Endothelial cell of umbilical vein (primary cell): ENCODE measurements at regions not wholly inside any gene's neighbourhood (a gene's known extent, or its start where the extent isn't known, plus 50 kb on each side); places are given as distances from the start of the nearest gene placed in this dataset.

Experiments used
- BruUV-seq: library from RNA; stranded (reverse); fragments of 400-500 nt; replicated peaks from 2 replicates; lab custom pipeline; 2021; lab: Mats Ljungman, UMichigan
- CTCF ChIA-PET: fragments of 300-600, 350-600 bp; sonication (Branson Sonifier 250); formaldehyde crosslinking; loops from one replicate; lab custom pipeline; 2021; ENCODE audit warnings: antibody characterized with exemption, inconsistent platforms; lab: Charles Lee
- POLR2A ChIA-PET: fragments of 300-600, 350-600 bp; sonication (Branson Sonifier 250); formaldehyde crosslinking; loops from one replicate; lab custom pipeline; 2021; ENCODE audit warnings: antibody characterized with exemption, inconsistent platforms; lab: Charles Lee
- DNase-seq: peaks from one replicate; pipeline ENCODE4 v3.0.0-alpha.2; 2011; ENCODE audit warnings: low read depth, low spot score
- FAIRE-seq: peaks from 2 replicates; lab custom pipeline; 2011; peaks lifted over from hg19 to GRCh38; lab: Jason Lieb, UNC
- H2AFZ ChIP-seq: 2 replicates; pipeline ENCODE4 v1.6.0; 2012; ENCODE audit warnings: low read depth, low read length, control low read depth, inconsistent platforms
- H3K27ac ChIP-seq: 2 replicates; pipeline ENCODE4 v1.5.1; 2011; ENCODE audit warnings: low read depth, mild to moderate bottlenecking, control low read depth, low read length, moderate library complexity; ENCODE audit not compliant: insufficient read depth
- H3K27me3 ChIP-seq, 2 experiments: 2 replicates each; pipeline versions ENCODE4 v1.6.0 to v1.6.1; 2011; ENCODE audit warnings: low read length in 2 of 2, mixed read lengths in 1 of 2; ENCODE audit not compliant: control insufficient read depth in 2 of 2, insufficient read depth in 2 of 2
- H3K36me3 ChIP-seq, 2 experiments: 2 replicates in 1 of 2; 3 replicates in 1 of 2; pipeline ENCODE4 v1.5.1; 2011; ENCODE audit warnings: low read length in 2 of 2, mild to moderate bottlenecking in 1 of 2, moderate library complexity in 1 of 2; ENCODE audit not compliant: control insufficient read depth in 2 of 2, insufficient read depth in 2 of 2; ENCODE audit errors: extremely low read depth in 1 of 2
- H3K4me1 ChIP-seq: 3 replicates; pipeline ENCODE4 v1.5.1; 2011; ENCODE audit warnings: mild to moderate bottlenecking, low read length; ENCODE audit not compliant: control insufficient read depth, insufficient read depth; ENCODE audit errors: extremely low read depth
- H3K4me2 ChIP-seq: 2 replicates; pipeline ENCODE4 v1.6.1; 2011; ENCODE audit warnings: low read length, control low read depth, mixed read lengths; ENCODE audit not compliant: insufficient read depth
- H3K4me3 ChIP-seq, 3 experiments: fragments of 200-600 bp in 1 of 3; sonication (generic), shearing (Covaris generic) in 1 of 3; replicated peaks in 1 of 3; 2 replicates each; pipeline ENCODE4 v1.5.1; 2011 to 2016; ENCODE audit warnings: control low read depth in 3 of 3, low read length in 3 of 3, mild to moderate bottlenecking in 2 of 3, inconsistent platforms in 1 of 3, low read depth in 1 of 3, moderate library complexity in 1 of 3; ENCODE audit not compliant: insufficient read depth in 1 of 3
- H3K79me2 ChIP-seq: 2 replicates; pipeline ENCODE4 v1.6.0; 2012; ENCODE audit warnings: low read length, inconsistent platforms; ENCODE audit not compliant: control insufficient read depth, insufficient read depth
- H3K9ac ChIP-seq: replicated peaks from 2 replicates; pipeline ENCODE3; 2011; ENCODE audit warnings: low read length, control low read depth; ENCODE audit not compliant: insufficient read depth; ENCODE audit errors: extremely low read depth
- H3K9me1 ChIP-seq: replicated peaks from 3 replicates; pipeline ENCODE4 v1.6.0; 2011; ENCODE audit warnings: mild to moderate bottlenecking, low read length; ENCODE audit not compliant: control insufficient read depth, insufficient read depth; ENCODE audit errors: extremely low read depth
- H3K9me3 ChIP-seq: replicated peaks from 2 replicates; pipeline ENCODE4 v1.5.1; 2012; ENCODE audit warnings: low read length, inconsistent platforms; ENCODE audit not compliant: control insufficient read depth, insufficient read depth
- H4K20me1 ChIP-seq: replicated peaks from 2 replicates; pipeline ENCODE3; 2011; ENCODE audit warnings: mild to moderate bottlenecking, low read length; ENCODE audit not compliant: control insufficient read depth, insufficient read depth; ENCODE audit errors: extremely low read depth
- EZH2 ChIP-seq: IDR thresholded peaks from 2 replicates; pipeline ENCODE4 v1.6.1; 2012; ENCODE audit warnings: borderline replicate concordance, low read depth, mild to moderate bottlenecking, moderate library complexity, low read length, inconsistent platforms; ENCODE audit not compliant: severe bottlenecking
- FOS ChIP-seq: IDR thresholded peaks from 2 replicates; pipeline ENCODE4 v1.6.1; 2011; ENCODE audit warnings: mild to moderate bottlenecking, low read length, moderate library complexity, borderline replicate concordance; ENCODE audit not compliant: insufficient read depth
- GATA2 ChIP-seq: IDR thresholded peaks from 2 replicates; pipeline ENCODE4 v1.7.0; 2011; ENCODE audit warnings: low read depth, mild to moderate bottlenecking, moderate library complexity, mixed read lengths, low read length; ENCODE audit not compliant: insufficient read length, insufficient read depth
- JUN ChIP-seq: IDR thresholded peaks from 2 replicates; pipeline ENCODE4 v1.6.1; 2011; ENCODE audit warnings: borderline replicate concordance, low read depth; ENCODE audit not compliant: insufficient read length, insufficient read depth
- MYC ChIP-seq: IDR thresholded peaks from one replicate; pipeline ENCODE4 v1.6.1; 2011; ENCODE audit warnings: mild to moderate bottlenecking, low read depth, low read length
- POLR2A ChIP-seq: IDR thresholded peaks from 2 replicates; pipeline ENCODE4 v1.6.1; 2012; ENCODE audit warnings: low read depth, mild to moderate bottlenecking, control low read depth, low read length
- POLR2AphosphoS5 ChIP-seq: IDR thresholded peaks from 2 replicates; pipeline ENCODE4 v1.6.1; 2012; ENCODE audit warnings: low read depth, mild to moderate bottlenecking, control low read depth, low read length, moderate library complexity; ENCODE audit not compliant: insufficient read depth
- dilution Hi-C: fragments of 300-500 bp; cut with MboI; formaldehyde crosslinking; loops from one replicate; pipeline ENCODE4 v1.15.0; 2019; ENCODE audit warnings: low sequenced_read_pairs; ENCODE audit not compliant: extremely low pct_ligation_motif_present
- intact Hi-C: fragments of 100-400 bp; cut with micrococcal nuclease; formaldehyde crosslinking; loops from one replicate; pipeline ENCODE4 v1.10.0; 2022
- TF ChIP-seq, protein P1 (sequence below), 2 donors: IDR thresholded peaks; 1 replicate in 1 of 2; 2 replicates in 1 of 2; pipeline ENCODE4 v1.5.1; 2011; ENCODE audit warnings: low read length in 2 of 2, mild to moderate bottlenecking in 2 of 2, moderate library complexity in 2 of 2, control low read depth in 1 of 2, inconsistent platforms in 1 of 2, low read depth in 1 of 2; ENCODE audit not compliant: insufficient read depth in 1 of 2; ENCODE audit errors: extremely low read depth in 1 of 2
- TF ChIP-seq, protein P2 (sequence below): IDR thresholded peaks from 2 replicates; pipeline ENCODE4 v1.6.1; 2011; ENCODE audit not compliant: insufficient read depth, insufficient read length

DNA sequence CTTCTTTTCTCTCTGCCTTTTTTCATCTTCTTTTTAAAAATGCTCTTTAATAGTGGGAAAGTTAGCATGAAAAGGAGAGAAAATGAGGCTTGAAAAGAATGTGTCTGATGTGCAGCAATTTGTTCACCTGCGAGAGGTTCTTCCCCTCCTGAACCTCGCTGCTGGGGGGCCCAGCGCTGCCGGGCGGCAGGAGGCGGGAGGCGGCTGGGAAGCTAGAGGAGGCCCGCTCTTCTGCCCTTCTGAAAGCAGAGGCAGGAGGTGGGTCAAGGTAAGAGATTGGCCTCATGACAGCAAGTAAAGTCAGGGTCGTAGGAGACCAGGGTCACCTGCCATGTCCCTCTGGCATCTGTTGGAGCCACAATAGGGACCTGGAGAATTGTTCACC lies 78.6 kb upstream of the TNRC6C start:
- Histone ChIP-seq H3K27me3 (no peaks in the 10 kb centered on the region), H3K4me3 (no peak overlapping the region), H3K9me1 (no peaks in the 10 kb centered on the region), H4K20me1 (no peaks in the 10 kb centered on the region), H3K79me2 (no peaks in the 10 kb centered on the region), H2AFZ (no peak overlapping the region), H3K27ac (no peak overlapping the region), H3K4me2 (no peak overlapping the region), H3K4me1 (no peaks in the 10 kb centered on the region), H3K36me3 (no peaks in the 10 kb centered on the region), H3K9ac (no peak overlapping the region), H3K9me3 (no peaks in the 10 kb centered on the region)
- TF ChIP-seq MYC (no peak), GATA2 (no peak), FOS (no peak), EZH2 (no peak), POLR2AphosphoS5 (no peak), POLR2A (no peak), JUN (no peak)
- TF ChIP-seq, protein P1, sequence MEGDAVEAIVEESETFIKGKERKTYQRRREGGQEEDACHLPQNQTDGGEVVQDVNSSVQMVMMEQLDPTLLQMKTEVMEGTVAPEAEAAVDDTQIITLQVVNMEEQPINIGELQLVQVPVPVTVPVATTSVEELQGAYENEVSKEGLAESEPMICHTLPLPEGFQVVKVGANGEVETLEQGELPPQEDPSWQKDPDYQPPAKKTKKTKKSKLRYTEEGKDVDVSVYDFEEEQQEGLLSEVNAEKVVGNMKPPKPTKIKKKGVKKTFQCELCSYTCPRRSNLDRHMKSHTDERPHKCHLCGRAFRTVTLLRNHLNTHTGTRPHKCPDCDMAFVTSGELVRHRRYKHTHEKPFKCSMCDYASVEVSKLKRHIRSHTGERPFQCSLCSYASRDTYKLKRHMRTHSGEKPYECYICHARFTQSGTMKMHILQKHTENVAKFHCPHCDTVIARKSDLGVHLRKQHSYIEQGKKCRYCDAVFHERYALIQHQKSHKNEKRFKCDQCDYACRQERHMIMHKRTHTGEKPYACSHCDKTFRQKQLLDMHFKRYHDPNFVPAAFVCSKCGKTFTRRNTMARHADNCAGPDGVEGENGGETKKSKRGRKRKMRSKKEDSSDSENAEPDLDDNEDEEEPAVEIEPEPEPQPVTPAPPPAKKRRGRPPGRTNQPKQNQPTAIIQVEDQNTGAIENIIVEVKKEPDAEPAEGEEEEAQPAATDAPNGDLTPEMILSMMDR (IDR thresholded peaks at IDR 0.05; ENCODE audit: extremely low read depth in 1 of 2, insufficient read depth in 1 of 2, low read depth in 1 of 2, low read length in 2 of 2): no peak
- TF ChIP-seq, protein P2, sequence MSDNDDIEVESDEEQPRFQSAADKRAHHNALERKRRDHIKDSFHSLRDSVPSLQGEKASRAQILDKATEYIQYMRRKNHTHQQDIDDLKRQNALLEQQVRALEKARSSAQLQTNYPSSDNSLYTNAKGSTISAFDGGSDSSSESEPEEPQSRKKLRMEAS: no peak
- dilution Hi-C loops (no loop called here), intact Hi-C loops (no loop called here)
- no peak for FAIRE-seq
- ChIA-PET CTCF (no interaction called here), POLR2A (no interaction called here)
- no peak for DNase-seq
- no TSS peak for BruUV-seq
